ENCODE measurements at regions not wholly inside any gene's neighbourhood (a gene's known extent, or its start where the extent isn't known, plus 50 kb on each side); places are given as distances from the start of the nearest gene placed in this dataset.
"Not testable (repeated sequence)": the region's sequence is repeated elsewhere in the genome, so short reads cannot be mapped to it uniquely, and the experiment has no call there.

DNA sequence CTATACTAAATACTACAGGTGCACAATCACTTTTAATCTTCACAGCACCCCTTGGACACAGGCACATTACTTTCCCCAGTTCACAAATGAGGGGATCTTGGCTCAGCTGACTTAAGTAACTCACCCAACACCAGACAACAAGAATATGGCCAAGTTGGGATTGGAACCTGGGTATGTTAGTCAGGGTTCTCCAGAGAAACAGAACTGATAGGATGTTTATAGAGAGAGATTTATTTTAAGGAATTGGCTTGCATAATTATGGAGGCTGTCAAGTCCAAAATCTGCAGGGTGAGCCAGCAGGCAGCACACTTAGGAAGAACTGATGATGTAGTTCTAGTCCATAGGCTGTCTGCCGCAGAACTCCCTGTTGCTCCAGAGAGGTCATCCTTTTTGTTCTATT is 312.9 kb downstream of the MAN2A1 start:
- Histone ChIP-seq H3K27ac (no peak overlapping the region), H3K4me2 (ENCODE audit: low read length) (no peak overlapping the region), H3K9ac (no peak overlapping the region), H3K36me3 (ENCODE audit: control insufficient read depth, insufficient read depth, low read length) (no peaks in the 10 kb centered on the region), H3K4me3 (ENCODE audit: low read depth, low read length) (no peak overlapping the region), H2AFZ (no peak overlapping the region), H3K27me3 (ENCODE audit: control insufficient read depth, insufficient read depth, low read length) (no peaks in the 10 kb centered on the region), H3K4me1 (no peaks in the 10 kb centered on the region), H3K9me3 (ENCODE audit: control insufficient read depth, low read length) (no peaks in the 10 kb centered on the region), H3K79me2 (no peaks in the 10 kb centered on the region)
- TF ChIP-seq, protein P1, sequence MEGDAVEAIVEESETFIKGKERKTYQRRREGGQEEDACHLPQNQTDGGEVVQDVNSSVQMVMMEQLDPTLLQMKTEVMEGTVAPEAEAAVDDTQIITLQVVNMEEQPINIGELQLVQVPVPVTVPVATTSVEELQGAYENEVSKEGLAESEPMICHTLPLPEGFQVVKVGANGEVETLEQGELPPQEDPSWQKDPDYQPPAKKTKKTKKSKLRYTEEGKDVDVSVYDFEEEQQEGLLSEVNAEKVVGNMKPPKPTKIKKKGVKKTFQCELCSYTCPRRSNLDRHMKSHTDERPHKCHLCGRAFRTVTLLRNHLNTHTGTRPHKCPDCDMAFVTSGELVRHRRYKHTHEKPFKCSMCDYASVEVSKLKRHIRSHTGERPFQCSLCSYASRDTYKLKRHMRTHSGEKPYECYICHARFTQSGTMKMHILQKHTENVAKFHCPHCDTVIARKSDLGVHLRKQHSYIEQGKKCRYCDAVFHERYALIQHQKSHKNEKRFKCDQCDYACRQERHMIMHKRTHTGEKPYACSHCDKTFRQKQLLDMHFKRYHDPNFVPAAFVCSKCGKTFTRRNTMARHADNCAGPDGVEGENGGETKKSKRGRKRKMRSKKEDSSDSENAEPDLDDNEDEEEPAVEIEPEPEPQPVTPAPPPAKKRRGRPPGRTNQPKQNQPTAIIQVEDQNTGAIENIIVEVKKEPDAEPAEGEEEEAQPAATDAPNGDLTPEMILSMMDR (IDR thresholded peaks at IDR 0.05): no peak

DNA sequence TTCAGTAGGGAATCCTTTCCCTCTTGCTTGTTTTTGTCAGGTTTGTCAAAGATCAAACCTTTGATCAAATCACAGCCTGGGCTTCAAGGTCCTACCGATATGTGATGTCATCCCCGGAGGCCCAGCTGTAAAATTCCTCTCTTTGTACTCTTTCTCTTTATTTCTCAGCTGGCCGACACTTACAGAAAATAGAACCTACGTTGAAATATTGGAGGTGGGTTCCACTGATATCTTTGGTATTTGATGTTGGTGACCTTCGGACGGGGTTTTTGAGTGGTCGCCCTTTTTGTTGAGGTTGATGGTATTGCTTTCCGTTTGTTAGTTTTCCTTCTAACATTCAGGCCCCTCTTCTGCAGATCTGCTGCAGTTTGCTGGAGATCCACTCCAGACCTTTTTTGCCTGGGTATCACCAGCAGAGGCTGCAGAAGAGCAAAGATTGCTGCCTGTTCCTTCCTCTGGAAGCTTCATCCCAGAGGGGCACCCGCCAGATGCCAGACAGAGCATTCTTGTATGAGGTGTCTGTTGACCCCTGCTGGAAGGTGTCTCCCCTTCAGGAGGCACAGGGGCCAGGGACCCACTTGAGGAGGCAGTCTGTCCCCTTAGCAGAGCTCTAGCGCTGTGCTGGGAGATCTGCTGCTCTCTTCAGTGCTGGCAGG is 316.3 kb downstream of the MAN2A1 start:
- H3K4me1 ChIP-seq; H3K36me3 ChIP-seq (ENCODE audit: control insufficient read depth, insufficient read depth, low read length); H3K27ac ChIP-seq; H3K4me2 ChIP-seq (ENCODE audit: low read length); H3K9me3 ChIP-seq (ENCODE audit: control insufficient read depth, low read length); H2AFZ ChIP-seq; H3K9ac ChIP-seq; H3K79me2 ChIP-seq; H3K27me3 ChIP-seq (ENCODE audit: control insufficient read depth, insufficient read depth, low read length); H3K4me3 ChIP-seq (ENCODE audit: low read depth, low read length): not testable (repeated sequence)

DNA sequence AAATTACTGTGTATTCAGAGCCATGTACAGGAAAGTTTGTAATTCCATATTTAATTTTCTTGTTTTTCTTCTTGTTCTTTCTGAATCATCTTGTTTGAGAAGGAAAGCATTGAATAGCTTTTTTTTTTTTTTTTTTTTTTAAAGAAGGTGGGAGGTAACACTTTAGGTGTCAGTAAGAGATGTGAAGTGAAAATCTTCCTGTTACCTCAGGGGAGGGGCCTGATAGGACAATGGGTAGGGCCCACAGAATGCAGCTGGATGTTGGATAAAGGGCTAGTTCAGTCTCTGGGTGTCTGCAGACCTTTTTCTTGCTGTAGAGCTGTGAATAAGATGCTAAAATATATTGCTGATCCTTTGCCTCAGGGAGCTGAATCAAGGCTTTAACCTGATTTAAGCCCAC is 317.4 kb downstream of the MAN2A1 start:
- H3K27ac ChIP-seq: no peak overlapping the region
- H3K36me3 ChIP-seq (ENCODE audit: control insufficient read depth, insufficient read depth, low read length): no peaks in the 10 kb centered on the region
- H2AFZ ChIP-seq: no peak overlapping the region
- H3K79me2 ChIP-seq: no peaks in the 10 kb centered on the region
- no peaks in the 10 kb centered on the region for H3K9me3 ChIP-seq (ENCODE audit: control insufficient read depth, low read length)
- no peaks in the 10 kb centered on the region for H3K27me3 ChIP-seq (ENCODE audit: control insufficient read depth, insufficient read depth, low read length)
- TF ChIP-seq, protein P1 (IDR thresholded peaks at IDR 0.05): no peak
- no peak overlapping the region for H3K4me2 ChIP-seq (ENCODE audit: low read length)
- H3K4me1 ChIP-seq: no peaks in the 10 kb centered on the region
- H3K4me3 ChIP-seq (ENCODE audit: low read depth, low read length): no peak overlapping the region
- no peak overlapping the region for H3K9ac ChIP-seq

DNA sequence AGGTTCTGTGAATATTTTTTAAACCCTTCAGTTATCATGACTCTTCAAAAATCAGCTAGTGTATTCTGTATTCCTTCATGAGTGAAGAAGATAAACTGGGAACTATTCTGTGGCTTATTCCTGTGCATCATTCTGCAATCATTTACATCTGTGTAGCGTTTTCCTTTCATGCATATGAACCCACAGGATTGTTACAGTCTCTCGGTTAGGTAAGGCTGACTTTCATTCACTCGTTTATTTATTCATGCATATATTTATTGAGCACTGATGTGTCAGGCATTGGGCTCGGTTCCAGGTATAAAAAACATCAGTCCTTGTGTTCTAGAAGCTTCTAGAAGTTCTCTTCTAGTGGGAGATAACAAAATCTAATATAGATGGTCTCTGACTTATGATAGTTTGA is 318.4 kb downstream of the MAN2A1 start:
- H3K9ac ChIP-seq: no peak overlapping the region
- no peak overlapping the region for H2AFZ ChIP-seq
- TF ChIP-seq, protein P1 (IDR thresholded peaks at IDR 0.05): no peak
- no peak overlapping the region for H3K27ac ChIP-seq
- no peaks in the 10 kb centered on the region for H3K4me1 ChIP-seq
- H3K79me2 ChIP-seq: no peaks in the 10 kb centered on the region
- no peaks in the 10 kb centered on the region for H3K27me3 ChIP-seq (ENCODE audit: control insufficient read depth, insufficient read depth, low read length)
- no peak overlapping the region for H3K4me3 ChIP-seq (ENCODE audit: low read depth, low read length)
- H3K36me3 ChIP-seq (ENCODE audit: control insufficient read depth, insufficient read depth, low read length): no peaks in the 10 kb centered on the region
- H3K4me2 ChIP-seq (ENCODE audit: low read length): no peak overlapping the region
- H3K9me3 ChIP-seq (ENCODE audit: control insufficient read depth, low read length): no peaks in the 10 kb centered on the region

DNA sequence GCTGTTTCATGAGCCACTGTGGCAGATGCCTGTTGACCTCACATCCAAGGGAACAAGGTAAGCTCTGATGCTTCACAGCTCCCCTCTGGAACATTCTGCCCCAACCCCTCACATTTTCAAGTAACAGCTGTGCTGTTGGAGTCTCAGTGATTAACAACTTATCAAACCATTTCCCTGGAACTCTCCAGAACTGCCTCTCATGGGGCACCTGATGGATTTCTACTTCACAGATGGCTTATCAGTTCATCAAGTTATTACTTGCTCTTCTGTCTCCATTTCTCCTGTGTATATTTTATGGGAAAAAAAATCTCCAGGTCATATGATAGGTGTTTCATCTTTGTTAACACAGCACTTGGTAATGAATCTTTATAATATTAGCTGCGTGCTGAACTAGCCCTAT is 322.4 kb downstream of the MAN2A1 start:
- TF ChIP-seq, protein P1 (IDR thresholded peaks at IDR 0.05): no peak
- H3K27me3 ChIP-seq (ENCODE audit: control insufficient read depth, insufficient read depth, low read length): no peaks in the 10 kb centered on the region
- H3K79me2 ChIP-seq: no peaks in the 10 kb centered on the region
- no peak overlapping the region for H3K9ac ChIP-seq
- H3K36me3 ChIP-seq (ENCODE audit: control insufficient read depth, insufficient read depth, low read length): no peaks in the 10 kb centered on the region
- H3K4me2 ChIP-seq (ENCODE audit: low read length): no peak overlapping the region
- no peak overlapping the region for H3K27ac ChIP-seq
- H2AFZ ChIP-seq: no peak overlapping the region
- H3K4me1 ChIP-seq: no peaks in the 10 kb centered on the region
- no peaks in the 10 kb centered on the region for H3K9me3 ChIP-seq (ENCODE audit: control insufficient read depth, low read length)
- H3K4me3 ChIP-seq (ENCODE audit: low read depth, low read length): no peak overlapping the region

All from parathyroid adenoma (tissue), 2 donors.